GM21786 (cell line): ENCODE measurements at regions not wholly inside any gene's neighbourhood (a gene's known extent, or its start where the extent isn't known, plus 50 kb on each side); places are given as distances from the start of the nearest gene placed in this dataset.

ENCODE experiments used
- ATAC-seq: cut with Tn5 transposase; IDR thresholded peaks from one replicate; pipeline ENCODE4 v1.9.1; 2021; ENCODE audit not compliant: unreplicated experiment

GRCh38 chr4:13184199-13184598, 299.9 kb downstream of the RAB28 start:
- no peak for ATAC-seq

- no peak for ATAC-seq
Observed at GRCh38 chr4:13182133-13182532, 302.0 kb downstream of the RAB28 start.

- ATAC-seq = no peak
Observed at GRCh38 chr4:13181681-13182080, 302.5 kb downstream of the RAB28 start.

GRCh38 chr4:13180701-13181100, 303.4 kb downstream of the RAB28 start:
- no peak for ATAC-seq

- no peak for ATAC-seq
Observed at GRCh38 chr4:13178621-13179020, 305.5 kb downstream of the RAB28 start.

- ATAC-seq = no peak
Observed at GRCh38 chr4:13176741-13177142, 307.4 kb downstream of the RAB28 start.

GRCh38 chr4:13174926-13175325, 309.2 kb downstream of the RAB28 start:
- ATAC-seq = no peak

GRCh38 chr4:13174001-13174400, 310.1 kb downstream of the RAB28 start:
- no peak for ATAC-seq

- ATAC-seq = no peak
Observed at GRCh38 chr4:13171292-13172057, 312.7 kb downstream of the RAB28 start.

- ATAC-seq = no peak
Observed at GRCh38 chr4:13169731-13170525, 314.2 kb downstream of the RAB28 start.

- ATAC-seq = no peak
Observed at GRCh38 chr4:13168326-13168725, 315.8 kb downstream of the RAB28 start.

GRCh38 chr4:13166214-13166613, 317.9 kb downstream of the RAB28 start:
- ATAC-seq = no peak

- no peak for ATAC-seq
Observed at GRCh38 chr4:13164783-13165331, 319.3 kb downstream of the RAB28 start.

- no peak for ATAC-seq
Observed at GRCh38 chr4:13162886-13163285, 321.3 kb downstream of the RAB28 start.

- ATAC-seq = no peak
Observed at GRCh38 chr4:13160920-13161319, 323.2 kb downstream of the RAB28 start.

- ATAC-seq = no peak
Observed at GRCh38 chr4:13159041-13159620, 325.0 kb downstream of the RAB28 start.

- no peak for ATAC-seq
Observed at GRCh38 chr4:13151194-13151593, 332.9 kb downstream of the RAB28 start.

GRCh38 chr4:13143222-13144070, 340.7 kb downstream of the RAB28 start:
- ATAC-seq = no peak

GRCh38 chr4:13142726-13143125, 341.4 kb downstream of the RAB28 start:
- no peak for ATAC-seq

- no peak for ATAC-seq
Observed at GRCh38 chr4:13142191-13142590, 341.9 kb downstream of the RAB28 start.

- ATAC-seq = no peak
Observed at GRCh38 chr4:13137390-13137789, 346.8 kb downstream of the RAB28 start.
